T-helper 17 cell (primary cell): ENCODE measurements at regions not wholly inside any gene's neighbourhood (a gene's known extent, or its start where the extent isn't known, plus 50 kb on each side); places are given as distances from the start of the nearest gene placed in this dataset.

ENCODE experiments used
- ATAC-seq: fragments of 150-1000 bp; cut with Tn5 transposase; 2 replicates; pipeline ENCODE4 v1.10.0; 2021; ENCODE audit warnings: mild to moderate bottlenecking, moderate library complexity
- DNase-seq, 3 donors: peaks; one replicate each; pipeline versions ENCODE4 v3.0.0 to v3.0.0-alpha.2; 2020 to 2021
- H3K9me3 ChIP-seq: one replicate; pipeline ENCODE4 v1.7.0; 2013; ENCODE audit warnings: low read length, mild to moderate bottlenecking; ENCODE audit not compliant: control insufficient read depth, poor library complexity, severe bottlenecking
- H3K27ac Mint-ChIP-seq: one replicate; pipeline ENCODE4 v1.8.0; 2022; ENCODE audit warnings: mild to moderate bottlenecking, moderate library complexity, mixed read lengths
- H3K27me3 Mint-ChIP-seq: one replicate; pipeline ENCODE4 v1.8.0; 2022; ENCODE audit warnings: mixed read lengths
- H3K36me3 Mint-ChIP-seq: one replicate; pipeline ENCODE4 v1.8.0; 2022; ENCODE audit warnings: low read depth, mixed read lengths
- H3K4me1 Mint-ChIP-seq: one replicate; pipeline ENCODE4 v1.8.0; 2022; ENCODE audit warnings: mild to moderate bottlenecking, mixed read lengths
- H3K4me3 Mint-ChIP-seq: one replicate; pipeline ENCODE4 v1.8.0; 2022; ENCODE audit warnings: mild to moderate bottlenecking, moderate library complexity, mixed read lengths

DNA sequence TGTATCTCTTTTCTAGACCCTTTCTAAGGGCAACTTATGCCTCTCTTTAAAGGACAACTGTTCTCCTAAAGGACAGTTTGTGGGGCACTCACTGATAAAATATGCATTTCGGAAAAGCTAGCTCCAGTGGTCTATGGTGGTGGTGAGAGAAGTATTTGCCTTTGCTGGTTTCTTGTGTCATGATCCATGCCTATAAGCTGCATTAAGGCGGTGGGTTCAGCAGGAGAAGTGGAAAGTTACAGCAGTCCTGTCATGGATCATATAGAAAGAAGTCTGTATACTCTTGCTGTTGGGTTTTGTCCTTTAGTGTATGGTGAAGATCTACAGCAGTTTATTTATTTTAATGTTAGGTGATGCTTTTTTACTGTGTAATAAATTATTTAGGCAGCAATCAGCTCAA, 563.9 kb upstream of the PSMD7 start:
- H3K36me3 Mint-ChIP-seq = no peaks in the 10 kb centered on the region
- H3K27me3 Mint-ChIP-seq = no peaks in the 10 kb centered on the region
- no peaks in the 10 kb centered on the region for H3K9me3 ChIP-seq
- DNase-seq (no peak), ATAC-seq (no peak)
- no peaks in the 10 kb centered on the region for H3K4me1 Mint-ChIP-seq
- no peak overlapping the region for H3K4me3 Mint-ChIP-seq
- no peak overlapping the region for H3K27ac Mint-ChIP-seq

DNA sequence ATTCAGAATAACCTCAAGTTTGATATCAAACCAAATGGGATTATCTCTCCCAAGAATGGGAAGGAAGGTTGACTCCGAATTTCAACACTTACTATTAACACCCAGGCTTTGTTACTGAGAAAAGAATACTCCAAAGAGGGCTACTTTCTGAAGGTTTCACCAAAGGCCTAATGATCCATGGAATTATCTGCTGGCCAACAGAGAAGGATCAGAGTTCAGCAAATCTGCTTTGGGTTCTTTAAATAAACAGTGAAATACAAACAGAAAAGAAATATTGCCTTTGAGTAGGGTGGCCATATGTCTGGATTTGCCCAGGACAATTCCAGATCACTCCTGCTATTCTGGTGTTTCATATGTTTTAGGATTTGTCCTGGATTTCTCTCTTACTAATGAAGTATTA, 564.5 kb upstream of the PSMD7 start:
- Mint-ChIP-seq H3K4me3 (no peak overlapping the region), H3K27ac (no peak overlapping the region), H3K27me3 (no peaks in the 10 kb centered on the region), H3K36me3 (no peaks in the 10 kb centered on the region), H3K4me1 (no peaks in the 10 kb centered on the region)
- no peak for ATAC-seq
- DNase-seq = no peak
- H3K9me3 ChIP-seq = no peaks in the 10 kb centered on the region

DNA sequence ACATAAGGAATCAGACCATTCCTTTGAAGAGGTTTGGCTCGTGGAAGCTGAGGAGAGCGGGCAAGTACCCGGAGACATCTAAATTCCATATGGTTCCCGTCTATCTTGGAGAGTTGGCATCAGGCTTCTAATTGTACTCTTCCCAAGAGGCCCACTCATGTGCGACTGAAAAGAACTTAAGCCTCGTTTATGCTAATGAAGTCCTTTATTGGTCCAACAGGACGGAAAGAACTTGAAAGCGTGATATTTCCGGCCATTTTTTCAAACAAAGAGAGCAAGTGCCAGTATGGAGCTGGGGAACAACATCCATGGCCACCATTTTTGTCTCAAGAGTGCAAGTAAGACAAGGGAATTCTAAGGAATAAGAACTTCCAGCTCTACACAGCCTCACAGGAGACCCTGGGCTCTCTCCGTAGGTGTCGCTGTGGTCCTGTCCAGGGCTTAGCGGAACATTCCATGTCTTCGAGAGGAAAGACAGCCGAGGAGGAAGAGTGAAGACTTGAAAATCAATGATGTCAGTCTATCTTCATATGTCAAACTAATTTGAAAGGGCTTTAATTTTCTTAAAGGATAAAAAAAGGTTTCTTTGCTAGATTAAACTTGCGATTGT, 566.0 kb upstream of the PSMD7 start:
- no peaks in the 10 kb centered on the region for H3K9me3 ChIP-seq
- no peak for DNase-seq
- Mint-ChIP-seq H3K4me1 (no peaks in the 10 kb centered on the region), H3K36me3 (no peaks in the 10 kb centered on the region), H3K27ac (no peak overlapping the region), H3K4me3 (no peak overlapping the region), H3K27me3 (no peaks in the 10 kb centered on the region)
- ATAC-seq = no peak

DNA sequence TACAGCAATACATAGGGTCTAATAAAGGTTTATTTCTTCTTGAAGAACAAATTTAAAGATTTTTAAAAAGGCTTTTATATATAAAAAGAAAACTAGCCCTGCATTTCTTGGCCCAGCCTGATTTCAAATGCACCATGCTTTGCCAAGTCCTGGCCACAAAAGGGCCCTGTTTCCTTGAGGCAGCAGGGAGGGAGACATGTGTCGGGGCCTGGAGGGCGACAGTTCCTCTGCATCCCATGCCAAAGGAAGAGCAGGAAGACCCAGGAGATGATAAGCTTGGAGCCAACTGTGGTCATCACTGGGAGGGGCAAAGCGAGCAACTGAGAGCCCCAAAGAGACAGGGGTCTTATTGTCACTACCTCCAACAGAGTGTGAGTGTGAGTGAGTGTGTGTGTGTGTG, 571.5 kb upstream of the PSMD7 start:
- no peak overlapping the region for H3K4me3 Mint-ChIP-seq
- DNase-seq (no peak), ATAC-seq (no peak)
- no peaks in the 10 kb centered on the region for H3K36me3 Mint-ChIP-seq
- H3K27me3 Mint-ChIP-seq = no peaks in the 10 kb centered on the region
- no peaks in the 10 kb centered on the region for H3K4me1 Mint-ChIP-seq
- H3K9me3 ChIP-seq = no peaks in the 10 kb centered on the region
- no peak overlapping the region for H3K27ac Mint-ChIP-seq

DNA sequence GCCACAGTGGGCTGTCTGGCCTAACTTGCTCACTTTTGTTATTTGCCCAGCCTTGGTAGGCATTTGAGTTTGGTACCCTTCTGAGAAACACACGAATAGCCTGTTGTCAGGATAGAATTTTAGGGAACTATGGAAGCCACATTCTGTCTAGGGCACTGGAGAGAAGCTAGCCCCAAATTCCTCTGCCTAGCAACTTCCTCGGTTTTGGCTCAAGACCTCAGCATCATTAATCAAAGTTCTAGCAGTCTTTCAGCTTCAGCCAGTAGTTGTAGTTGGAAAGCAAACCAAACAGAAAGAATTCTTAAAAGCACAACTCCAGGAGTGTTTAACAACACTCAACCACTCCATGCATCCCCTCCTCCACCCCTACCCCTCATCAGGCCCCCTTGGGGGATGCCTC, 572.1 kb upstream of the PSMD7 start:
- ATAC-seq (no peak), DNase-seq (no peak)
- Mint-ChIP-seq H3K36me3 (no peaks in the 10 kb centered on the region), H3K27ac (no peak overlapping the region), H3K4me1 (no peaks in the 10 kb centered on the region), H3K4me3 (no peak overlapping the region), H3K27me3 (no peaks in the 10 kb centered on the region)
- H3K9me3 ChIP-seq = no peaks in the 10 kb centered on the region

DNA sequence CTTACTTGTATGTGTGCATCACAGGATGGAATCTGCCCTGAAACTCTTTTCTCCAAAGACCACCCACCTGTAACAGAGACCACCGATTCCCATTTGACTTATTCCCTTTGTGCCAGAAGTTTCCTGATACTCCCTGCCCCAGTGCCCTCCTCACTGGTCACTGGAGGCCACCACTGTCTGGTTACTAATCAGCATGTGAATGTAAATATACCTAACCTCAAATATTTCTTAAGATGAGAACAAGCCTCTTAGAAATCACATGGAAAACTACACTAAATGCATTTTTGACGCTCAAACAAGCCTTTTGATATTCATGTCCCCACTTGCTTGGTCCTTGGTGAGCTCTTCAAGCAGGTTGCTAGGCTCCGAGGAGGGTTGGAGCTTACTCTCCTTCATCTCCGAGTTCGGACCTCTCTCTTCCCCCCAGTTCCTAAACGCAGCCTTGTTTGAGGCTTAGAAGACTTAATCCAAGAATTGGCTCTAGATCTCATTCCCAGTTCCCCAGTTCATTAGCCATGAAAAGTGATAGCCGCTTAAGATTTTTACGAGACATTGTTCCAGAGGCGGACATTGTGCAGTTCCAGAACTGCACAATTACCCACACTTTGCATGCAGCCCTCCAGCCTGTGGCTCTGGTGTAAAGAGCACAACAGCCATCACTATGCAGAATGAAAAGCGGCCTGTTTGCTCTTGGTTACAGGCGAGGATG, 579.2 kb upstream of the PSMD7 start:
- no peak overlapping the region for H3K4me3 Mint-ChIP-seq
- no peaks in the 10 kb centered on the region for H3K9me3 ChIP-seq
- H3K27me3 Mint-ChIP-seq = no peaks in the 10 kb centered on the region
- H3K36me3 Mint-ChIP-seq = peaks cover 2% of the 10 kb centered on the region
- DNase-seq (no peak), ATAC-seq (no peak)
- H3K27ac Mint-ChIP-seq = no peak overlapping the region
- no peaks in the 10 kb centered on the region for H3K4me1 Mint-ChIP-seq

DNA sequence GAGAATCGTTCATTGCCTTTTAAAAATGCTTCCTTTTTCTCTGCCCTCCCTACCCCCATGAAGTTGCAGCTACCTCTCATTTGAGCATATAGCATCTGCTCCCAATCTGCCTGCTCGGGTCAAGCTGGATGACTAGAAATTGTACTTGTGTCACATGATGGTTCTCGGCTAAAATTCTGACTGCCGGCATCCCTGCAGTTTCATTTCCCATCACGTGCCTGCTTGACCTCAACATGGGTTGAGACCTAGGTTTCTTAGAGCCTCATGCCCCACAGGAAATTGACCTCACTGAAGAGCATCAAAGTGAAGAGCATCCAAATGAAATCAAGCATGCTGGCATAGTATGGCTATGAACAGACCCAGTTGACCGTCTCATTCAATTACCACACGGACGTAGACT, 581.6 kb upstream of the PSMD7 start:
- DNase-seq (no peak), ATAC-seq (no peak)

DNA sequence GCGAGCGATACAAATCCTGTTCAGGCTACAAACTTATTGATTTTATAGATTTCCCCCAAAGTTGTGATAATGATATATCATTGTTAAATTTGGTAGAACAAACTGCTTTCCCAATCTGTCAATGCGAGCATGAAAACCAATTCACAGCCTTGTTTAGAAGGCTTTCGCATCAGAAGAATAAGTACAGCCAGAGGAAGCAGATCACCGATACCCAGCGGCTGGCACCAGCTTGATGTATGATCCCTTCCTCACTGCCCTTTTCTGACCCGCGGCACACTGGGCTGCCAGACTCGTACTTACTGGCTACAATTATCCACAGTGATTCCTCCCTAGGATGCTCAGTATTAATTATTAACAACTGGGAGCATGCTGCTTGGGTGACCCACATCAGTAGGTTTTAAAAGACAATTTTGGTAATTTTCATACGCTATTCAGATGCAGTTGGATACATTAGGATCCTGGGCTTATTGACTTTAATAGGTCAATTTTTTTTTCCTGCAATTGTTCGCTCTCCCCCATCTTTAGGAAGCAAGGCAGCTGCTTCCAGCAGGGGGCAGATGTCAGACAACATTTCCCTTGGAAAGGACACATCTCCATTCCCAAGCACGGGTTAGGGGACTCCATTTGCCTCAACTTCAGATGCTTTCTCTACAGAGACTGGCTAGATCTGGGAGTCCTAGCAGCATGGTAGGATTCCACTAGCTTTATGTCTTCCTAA, 582.7 kb upstream of the PSMD7 start:
- Mint-ChIP-seq H3K27me3 (no peaks in the 10 kb centered on the region), H3K4me3 (no peak overlapping the region), H3K4me1 (no peaks in the 10 kb centered on the region), H3K27ac (no peak overlapping the region), H3K36me3 (peaks cover 2% of the 10 kb centered on the region)
- no peak for ATAC-seq
- DNase-seq = no peak
- no peaks in the 10 kb centered on the region for H3K9me3 ChIP-seq

More for the DNA sequence above, 581.6 kb upstream of the PSMD7 start:
- Mint-ChIP-seq H3K4me3 (no peak overlapping the region), H3K27ac (no peak overlapping the region), H3K27me3 (no peaks in the 10 kb centered on the region), H3K36me3 (peaks cover 2% of the 10 kb centered on the region), H3K4me1 (no peaks in the 10 kb centered on the region)
- no peaks in the 10 kb centered on the region for H3K9me3 ChIP-seq

DNA sequence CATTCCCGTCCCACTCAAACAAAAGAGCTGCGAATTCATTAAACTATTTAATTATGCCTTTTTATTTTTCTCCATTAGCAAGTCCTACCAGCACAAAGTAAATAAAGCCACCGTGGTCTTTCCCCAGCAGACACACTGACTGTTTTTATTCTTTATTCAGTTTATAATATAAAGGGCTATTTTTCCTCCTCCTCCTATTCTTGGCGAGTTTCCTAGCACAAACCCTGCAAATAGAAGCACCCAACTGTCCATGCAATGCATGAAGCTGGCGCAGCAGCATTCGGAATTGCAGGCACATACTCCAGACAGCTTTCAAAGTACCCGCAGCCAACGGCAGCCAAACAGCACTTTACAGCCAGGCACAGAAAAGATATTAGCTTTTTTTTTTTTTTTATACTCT, 583.4 kb upstream of the PSMD7 start:
- no peak overlapping the region for H3K4me3 Mint-ChIP-seq
- H3K36me3 Mint-ChIP-seq = peaks cover 2% of the 10 kb centered on the region
- no peak for ATAC-seq

DNA sequence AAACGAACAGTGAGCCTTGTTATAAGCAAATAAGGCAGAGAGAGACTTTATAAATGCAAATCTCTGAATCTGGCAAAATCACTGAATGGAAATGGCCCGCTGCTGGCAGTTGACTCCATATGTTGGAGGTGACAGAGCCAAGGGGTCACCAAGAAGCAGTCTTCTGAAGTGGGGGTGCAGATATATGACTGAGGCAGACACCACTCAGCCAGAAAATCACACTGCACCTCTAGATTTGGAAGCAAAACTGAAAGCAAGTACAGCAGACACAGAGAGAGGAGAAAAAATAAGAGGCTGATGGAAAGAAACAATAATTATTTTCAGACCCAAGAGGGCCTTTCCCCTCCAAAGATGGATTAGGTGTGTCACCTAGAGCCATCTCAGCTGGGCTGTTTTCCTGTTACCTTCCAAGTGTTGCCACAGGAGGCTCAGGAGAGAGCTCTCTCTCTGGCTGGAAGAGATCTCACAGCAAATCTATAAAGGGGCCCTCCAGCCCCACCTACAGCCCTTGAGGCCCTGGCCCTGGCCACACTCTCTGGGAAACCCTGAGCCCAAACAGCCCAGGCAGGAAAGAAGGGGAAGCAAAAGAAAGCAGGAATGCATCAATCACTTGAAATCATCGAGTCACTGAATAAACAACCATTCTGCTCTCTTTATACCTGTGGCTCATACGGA, 585.1 kb upstream of the PSMD7 start:
- Mint-ChIP-seq H3K4me3 (no peak overlapping the region), H3K4me1 (no peaks in the 10 kb centered on the region), H3K36me3 (peaks cover 2% of the 10 kb centered on the region), H3K27me3 (no peaks in the 10 kb centered on the region), H3K27ac (no peak overlapping the region)
- no peak for DNase-seq
- ATAC-seq = no peak
- H3K9me3 ChIP-seq = no peaks in the 10 kb centered on the region

More for the DNA sequence above, 583.4 kb upstream of the PSMD7 start:
- no peak for DNase-seq
- Mint-ChIP-seq H3K4me1 (no peaks in the 10 kb centered on the region), H3K27me3 (no peaks in the 10 kb centered on the region), H3K27ac (no peak overlapping the region)
- H3K9me3 ChIP-seq = no peaks in the 10 kb centered on the region

DNA sequence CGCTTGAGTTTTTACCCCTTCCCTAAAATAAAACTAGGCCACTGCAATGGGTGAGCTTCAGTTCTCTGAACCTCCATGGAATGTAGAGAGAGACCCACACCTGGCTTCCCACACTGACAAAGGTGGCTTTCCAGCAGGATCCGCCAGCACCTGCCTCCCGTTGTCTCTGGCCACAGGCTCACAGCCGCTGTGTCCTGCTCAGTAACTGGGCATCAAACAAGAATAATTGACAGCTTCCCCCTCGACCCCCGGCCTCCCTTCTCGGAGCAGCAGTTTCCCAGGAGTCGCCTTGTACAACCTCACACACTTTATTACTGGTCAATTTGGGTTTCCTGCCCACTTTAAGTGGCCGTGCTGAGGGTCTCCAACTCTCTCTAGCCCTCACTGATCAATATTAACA, 586.1 kb upstream of the PSMD7 start:
- H3K36me3 Mint-ChIP-seq = peaks cover 2% of the 10 kb centered on the region
- ATAC-seq = no peak
- no peaks in the 10 kb centered on the region for H3K9me3 ChIP-seq
- H3K27me3 Mint-ChIP-seq = no peaks in the 10 kb centered on the region
- H3K4me1 Mint-ChIP-seq = no peaks in the 10 kb centered on the region
- H3K27ac Mint-ChIP-seq = no peak overlapping the region
- H3K4me3 Mint-ChIP-seq = no peak overlapping the region
- no peak for DNase-seq

DNA sequence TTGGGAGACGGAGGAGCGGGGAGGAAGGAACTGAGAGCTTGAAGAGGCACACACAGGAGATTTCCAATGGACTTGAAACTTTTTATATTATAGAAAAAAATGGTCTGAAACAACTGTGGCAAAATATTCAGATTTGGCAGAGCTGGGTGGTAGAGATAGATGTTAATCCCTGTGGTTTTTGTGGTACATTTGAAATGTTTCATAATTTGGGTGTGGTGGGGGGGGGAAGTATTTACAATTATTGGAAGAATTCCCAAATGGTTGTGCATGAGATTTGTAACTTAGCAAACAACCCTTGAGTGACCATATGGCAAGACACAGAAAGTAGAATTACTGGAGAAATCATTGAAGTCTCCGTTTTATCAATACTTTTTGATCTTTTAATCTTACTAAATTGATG, 588.8 kb upstream of the PSMD7 start:
- no peak for DNase-seq
- Mint-ChIP-seq H3K27me3 (no peaks in the 10 kb centered on the region), H3K36me3 (no peaks in the 10 kb centered on the region), H3K4me3 (no peak overlapping the region), H3K27ac (no peak overlapping the region), H3K4me1 (no peaks in the 10 kb centered on the region)
- no peak for ATAC-seq
- no peaks in the 10 kb centered on the region for H3K9me3 ChIP-seq

DNA sequence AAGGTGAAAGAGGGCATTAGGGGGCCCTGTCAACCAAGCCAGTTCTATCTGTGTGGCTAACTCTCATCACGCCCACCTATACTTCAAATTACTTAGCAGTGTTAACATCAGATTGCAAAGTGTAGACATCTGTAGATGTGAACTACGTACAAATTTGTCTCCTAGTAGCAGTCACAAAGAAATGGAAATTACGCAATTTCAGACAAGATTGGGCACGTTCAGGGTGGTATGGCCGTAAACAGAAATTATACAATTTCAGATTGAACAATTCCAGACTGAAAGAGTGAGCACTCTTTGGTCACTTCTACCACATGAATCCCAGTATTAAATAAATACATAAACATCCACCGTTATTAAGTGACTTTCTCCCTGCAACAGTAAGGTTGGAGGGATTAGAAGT, 592.7 kb upstream of the PSMD7 start:
- no peak for ATAC-seq
- Mint-ChIP-seq H3K4me1 (no peaks in the 10 kb centered on the region), H3K27me3 (no peaks in the 10 kb centered on the region), H3K4me3 (no peak overlapping the region), H3K36me3 (no peaks in the 10 kb centered on the region), H3K27ac (no peak overlapping the region)
- H3K9me3 ChIP-seq = no peaks in the 10 kb centered on the region
- no peak for DNase-seq
